ENCODE measurements at regions not wholly inside any gene's neighbourhood (a gene's known extent, or its start where the extent isn't known, plus 50 kb on each side); places are given as distances from the start of the nearest gene placed in this dataset.
"Not testable (repeated sequence)": the region's sequence is repeated elsewhere in the genome, so short reads cannot be mapped to it uniquely, and the experiment has no call there.

DNA sequence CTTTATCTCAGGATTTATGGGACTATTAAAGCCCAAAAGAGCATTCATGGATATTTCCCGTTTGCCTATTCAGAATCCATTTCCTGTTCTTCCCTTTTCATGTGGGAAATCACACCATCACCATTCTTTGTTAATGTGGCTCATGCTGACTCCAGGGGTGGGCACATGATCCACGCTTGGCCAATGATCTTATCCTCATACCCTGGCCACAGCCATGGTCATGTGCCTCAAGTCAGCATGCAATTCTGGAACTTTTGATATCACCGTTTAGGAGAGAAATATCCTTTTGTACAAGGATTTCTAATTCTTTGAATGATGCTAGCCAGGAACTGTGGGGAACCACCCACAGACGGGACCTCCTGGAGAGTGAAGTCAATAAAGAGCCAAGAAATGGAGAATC, 272.2 kb downstream of the PRELID2 start:
- DNase-seq: no peak

DNA sequence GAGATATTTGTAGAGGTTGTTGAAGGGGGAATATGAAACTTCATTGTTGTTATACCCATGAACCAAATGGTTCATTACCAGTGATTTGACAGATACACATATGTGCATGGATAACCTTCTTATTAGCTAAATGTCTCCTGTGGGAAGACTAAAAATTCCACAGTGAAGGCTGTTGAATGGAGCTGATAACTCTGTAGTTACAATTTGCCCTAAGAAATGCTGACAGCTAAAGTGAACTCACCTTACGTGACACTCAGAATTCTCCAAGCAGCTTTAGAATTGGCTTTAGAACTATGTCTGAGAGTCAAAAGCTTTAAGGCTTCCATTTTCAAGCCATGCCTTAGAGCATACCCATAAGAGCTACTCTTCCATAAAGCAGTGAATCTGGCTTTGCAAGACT, 276.9 kb downstream of the PRELID2 start:
- DNase-seq: no peak

DNA sequence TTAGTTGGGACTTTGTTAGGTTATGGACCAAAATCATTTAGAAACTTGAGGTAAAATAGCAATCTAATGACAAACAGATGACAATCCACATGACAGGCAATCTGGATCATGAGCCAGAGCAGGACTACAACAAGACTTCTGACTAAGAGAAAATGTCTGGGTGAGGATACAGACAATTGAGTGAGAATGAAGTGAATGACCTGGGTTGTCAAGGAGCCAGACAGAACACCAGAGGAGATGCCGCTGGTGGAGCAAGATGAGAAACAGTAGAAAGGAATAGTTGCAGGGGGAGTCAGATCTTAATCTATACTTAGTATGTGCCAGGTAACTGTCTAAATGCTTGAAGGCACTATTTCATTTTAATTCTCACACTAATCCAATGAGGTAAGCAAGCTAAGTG, 277.8 kb downstream of the PRELID2 start:
- DNase-seq: no peak

DNA sequence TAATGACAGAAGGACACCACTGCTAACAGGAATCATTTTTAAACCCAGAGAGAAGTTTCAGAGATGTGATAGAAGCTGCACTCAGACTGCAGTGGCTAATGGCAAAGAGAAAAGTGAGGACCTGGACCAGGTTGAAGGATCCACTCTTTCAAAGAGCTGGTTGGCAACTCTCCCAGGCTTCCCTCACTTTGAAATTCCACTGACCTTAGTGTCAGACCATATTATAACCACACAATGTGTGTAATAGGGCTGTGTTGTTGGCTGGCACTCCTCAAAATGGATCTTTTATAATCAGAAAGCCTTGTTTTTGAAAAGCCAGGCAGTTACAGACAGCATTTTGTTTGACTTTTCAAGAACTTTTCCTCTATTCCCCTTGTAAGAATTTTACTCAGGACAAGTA, 280.7 kb downstream of the PRELID2 start:
- DNase-seq: no peak

DNA sequence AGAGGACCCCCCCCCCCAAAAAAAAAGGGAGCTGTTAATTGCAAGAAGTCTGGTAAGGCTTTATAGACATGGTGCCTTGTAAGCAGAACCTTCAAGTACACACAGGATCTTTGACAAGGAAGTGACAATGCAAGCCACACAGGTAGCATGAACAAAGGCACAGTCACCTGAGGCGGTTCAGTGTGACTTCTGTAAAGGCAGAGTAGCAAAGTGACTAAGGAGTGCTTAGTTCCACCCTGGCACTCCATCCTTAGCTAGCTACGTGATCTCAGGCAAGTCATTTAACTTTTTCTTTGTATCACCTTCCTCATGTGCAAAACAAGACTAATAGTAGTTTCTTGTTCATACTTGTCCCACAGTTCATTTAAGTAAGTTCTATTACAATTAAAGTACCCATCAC, 282.0 kb downstream of the PRELID2 start:
- DNase-seq: no peak

DNA sequence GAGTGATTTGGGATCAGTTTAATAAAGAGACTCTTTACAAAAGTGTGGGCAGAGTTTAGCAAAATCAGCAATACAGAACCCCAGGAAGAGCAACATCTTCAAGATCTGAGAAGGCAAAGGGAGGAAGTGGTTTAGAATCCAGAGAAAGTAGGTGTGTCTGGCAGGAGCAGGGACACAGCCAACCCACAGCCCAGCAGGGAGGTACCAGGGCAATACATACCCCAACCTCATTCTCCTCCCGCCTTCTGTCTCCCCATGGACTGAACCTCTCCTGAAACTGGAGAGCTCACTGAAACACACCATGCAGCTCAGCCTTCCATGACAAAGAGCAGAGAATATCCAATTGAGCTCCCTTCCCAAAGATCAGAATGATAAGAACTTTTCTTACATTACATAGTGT, 283.4 kb downstream of the PRELID2 start:
- DNase-seq: no peak

DNA sequence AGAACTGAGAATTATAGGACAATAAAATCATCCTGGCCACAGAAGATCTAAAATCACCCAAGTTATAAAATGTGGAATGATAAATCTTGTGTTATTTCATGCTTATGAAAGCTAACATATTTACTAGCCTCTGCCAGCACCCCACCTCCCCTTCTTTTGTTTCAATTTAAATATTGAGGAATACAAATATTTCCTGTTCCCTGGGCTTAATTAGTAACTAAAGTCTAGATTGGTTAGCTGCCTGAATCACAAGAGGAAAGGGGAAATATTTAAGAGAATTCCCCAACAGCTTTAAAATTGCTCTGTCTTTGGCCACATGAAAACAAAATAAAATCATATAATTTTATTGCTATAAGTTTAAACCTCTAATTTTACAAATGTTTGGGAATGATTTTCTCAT, 287.0 kb downstream of the PRELID2 start:
- DNase-seq: no peak

DNA sequence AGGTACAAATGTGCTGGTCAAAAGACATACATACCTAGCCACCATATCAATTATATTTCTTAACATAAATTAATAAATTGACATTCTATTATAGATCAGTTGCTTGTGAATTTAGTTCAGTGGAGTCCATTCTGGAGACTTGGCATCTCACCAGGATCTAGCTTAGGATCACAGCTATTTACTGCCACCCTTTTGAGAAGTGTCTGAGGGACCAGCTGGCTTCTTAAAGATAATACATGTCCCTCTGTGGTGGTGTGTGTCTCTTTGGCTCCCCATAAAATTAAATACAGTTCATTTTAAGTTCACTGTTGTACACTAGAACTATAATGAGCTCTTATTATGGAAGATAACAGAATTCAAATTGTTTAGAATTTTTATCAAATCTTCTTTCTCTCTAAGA, 290.7 kb downstream of the PRELID2 start:
- DNase-seq: no peak

DNA sequence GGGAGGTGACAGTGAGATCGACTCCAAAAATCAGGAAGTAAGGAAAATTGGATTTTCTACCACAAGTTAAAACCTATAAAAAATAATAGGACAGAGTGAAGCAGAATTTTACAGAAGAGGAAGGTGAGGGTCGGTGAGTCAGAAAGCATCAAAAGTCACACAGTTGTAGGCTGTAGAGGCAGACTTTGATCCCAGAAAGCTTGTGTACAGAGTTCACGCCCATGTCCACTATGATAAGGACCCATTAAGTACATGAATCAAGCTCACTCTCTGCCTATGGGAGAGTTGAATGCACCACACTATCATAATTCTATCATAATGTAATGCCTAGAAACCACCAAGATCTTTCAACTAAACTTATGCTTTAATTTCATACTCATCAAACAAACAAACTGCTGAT, 291.2 kb downstream of the PRELID2 start:
- no peak for DNase-seq

DNA sequence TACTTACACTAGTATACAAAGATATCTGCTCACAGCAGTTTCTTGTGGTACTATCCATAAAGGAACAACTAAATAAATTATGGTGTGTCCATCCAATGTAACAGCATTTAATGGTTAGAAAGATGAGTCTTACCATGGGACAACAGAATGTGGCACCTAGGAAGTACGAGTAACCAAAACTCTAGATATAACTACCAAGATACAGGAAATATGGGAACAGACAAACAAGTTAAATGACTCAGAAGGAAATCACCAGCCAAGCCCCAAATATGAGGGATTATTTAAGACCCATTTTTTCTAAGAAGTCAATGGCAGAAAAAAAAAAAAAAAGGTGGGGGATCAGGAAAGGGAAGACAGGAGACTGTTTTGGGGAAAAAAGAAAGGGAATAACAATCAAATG, 294.8 kb downstream of the PRELID2 start:
- DNase-seq: no peak

DNA sequence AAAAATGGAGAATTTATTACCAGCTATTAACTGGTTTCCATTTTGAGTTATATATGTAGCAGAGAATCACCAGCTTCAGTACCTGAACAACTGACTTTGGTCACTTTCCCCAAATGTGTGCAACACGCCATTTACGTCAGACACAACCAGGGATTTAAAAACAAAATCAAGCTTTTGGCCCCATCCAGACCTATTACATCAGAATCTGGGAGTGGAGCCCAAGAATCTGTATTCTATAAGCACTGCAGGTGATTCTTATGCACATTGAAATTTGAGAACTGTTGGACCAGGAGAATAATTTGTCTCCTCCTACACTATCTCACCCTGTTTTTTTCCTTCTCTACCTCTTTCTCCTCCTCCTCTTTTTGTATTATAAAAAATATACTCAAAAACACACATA, 295.9 kb downstream of the PRELID2 start:
- no peak for DNase-seq

DNA sequence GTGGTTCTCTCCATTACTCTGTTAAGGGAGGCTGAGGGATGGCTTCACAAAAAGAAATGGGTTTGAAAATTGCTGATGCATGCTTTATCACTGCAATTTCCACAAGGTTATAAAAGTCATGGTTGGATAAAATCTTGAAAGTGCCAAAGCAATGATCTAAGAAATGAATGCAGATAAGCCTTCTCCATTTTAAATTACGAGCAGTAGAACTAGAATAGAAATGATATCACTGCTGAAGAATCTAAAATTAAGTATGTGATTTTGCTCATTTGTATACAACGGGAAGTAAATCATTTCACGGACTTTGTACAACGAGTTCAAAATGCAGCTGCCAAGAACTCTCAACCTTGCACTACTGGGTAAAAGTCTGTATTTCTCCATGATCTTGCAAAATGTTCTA, 299.0 kb downstream of the PRELID2 start:
- no peak for DNase-seq

DNA sequence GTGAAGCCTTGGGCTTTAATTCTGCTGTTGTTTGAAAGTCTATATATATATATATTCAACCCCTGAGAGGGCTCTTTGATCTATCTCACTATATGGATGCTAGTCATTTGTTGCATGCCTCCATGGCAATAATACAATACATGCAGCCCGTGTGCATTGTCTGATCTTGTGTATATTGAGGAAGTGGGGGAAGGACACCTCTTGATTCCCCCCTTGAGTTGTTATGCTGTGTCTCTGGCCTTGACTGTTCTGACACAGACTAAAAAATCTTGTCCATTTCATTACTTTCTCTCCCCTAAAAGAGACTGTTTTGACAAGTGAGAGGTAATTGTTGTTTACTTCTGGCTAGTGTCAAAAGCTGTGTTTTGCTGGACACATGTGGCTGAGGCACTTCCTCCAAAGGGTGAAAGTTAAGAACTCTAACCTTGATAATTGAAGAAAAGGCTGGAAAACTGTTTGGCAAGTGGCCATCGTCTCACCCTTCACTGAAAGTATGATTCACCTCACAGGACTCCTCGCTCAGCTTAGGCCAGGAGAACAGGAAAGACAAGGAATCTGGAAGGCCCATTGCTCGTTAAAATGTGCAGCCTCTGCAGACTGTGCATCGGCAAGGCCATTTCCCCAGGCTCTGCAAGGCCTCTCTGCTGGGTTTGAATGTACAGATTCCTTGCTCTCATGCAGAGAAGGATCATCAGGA, 304.0 kb downstream of the PRELID2 start:
- DNase-seq: no peak

DNA sequence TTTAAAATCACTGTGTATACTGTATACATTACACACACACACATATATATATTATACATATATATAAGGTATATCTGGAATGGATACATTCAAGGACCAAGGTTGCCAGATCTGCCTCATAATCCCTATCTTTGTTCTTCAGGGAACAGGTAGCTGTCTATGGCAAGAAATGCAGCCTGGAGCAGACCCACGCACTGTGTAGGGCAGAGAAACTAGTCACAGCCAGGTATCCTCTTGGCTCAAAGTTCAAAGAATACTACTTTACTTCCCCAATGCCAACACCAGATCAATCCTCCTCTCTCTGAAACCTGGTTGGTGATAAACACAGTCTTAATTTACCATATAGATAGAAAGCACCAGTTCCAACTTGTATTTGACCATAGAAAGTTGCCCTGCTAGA, 313.6 kb downstream of the PRELID2 start:
- DNase-seq: no peak

DNA sequence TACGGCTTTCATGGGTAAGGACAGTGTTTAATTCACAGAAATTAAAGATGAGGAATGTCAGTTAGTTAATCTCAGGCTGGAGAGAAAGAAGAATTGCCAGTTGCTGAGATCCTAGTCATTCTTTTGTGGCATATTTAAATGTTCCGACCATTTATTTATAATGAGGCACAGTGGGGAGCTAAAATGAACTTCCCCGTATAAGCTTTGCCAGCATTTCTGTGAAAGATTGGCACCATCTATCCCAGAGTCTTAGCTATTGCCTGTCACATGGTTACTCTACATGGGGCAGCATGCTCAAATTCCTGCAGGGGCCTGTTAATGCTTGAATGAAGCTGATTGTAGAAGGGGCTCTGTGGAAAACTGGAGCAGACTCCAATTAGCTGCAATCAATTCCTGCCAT, 314.1 kb downstream of the PRELID2 start:
- DNase-seq: no peak

DNA sequence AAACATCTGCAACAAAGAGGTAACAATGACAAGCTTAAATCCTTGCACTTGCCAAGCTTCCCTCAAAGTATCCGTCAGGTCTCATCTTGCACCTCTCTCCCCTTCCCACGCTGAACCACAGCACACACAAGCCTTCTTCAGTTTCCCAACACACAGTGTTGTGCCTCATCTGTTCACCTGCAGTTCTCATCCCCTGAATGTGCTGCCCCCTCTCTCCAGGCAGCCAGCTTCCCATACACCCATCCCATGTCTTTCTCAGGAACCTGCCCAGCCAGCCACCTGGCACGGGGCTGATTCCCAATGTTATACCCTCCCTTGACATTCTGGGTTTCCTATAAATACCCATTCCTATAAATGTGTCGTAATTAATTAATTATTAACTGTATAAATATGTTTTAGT, 314.8 kb downstream of the PRELID2 start:
- DNase-seq: no peak

DNA sequence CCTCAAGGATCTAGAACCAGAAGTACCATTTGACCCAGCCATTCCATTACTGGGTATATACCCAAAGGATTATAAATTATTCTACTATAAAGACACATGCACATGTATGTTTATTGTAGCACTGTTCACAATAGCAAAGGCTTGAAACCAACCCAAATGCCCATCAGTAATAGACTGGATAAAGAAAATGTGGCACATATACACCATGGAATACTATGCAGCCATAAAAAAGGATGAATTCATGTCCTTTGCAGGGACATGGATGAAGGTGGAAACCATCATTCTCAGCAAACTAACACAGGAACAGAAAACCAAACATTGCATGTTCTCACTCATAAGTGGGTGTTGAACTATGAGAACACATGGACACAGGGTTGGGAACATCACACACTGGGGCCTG, 317.6 kb downstream of the PRELID2 start:
- DNase-seq: not testable (repeated sequence)

DNA sequence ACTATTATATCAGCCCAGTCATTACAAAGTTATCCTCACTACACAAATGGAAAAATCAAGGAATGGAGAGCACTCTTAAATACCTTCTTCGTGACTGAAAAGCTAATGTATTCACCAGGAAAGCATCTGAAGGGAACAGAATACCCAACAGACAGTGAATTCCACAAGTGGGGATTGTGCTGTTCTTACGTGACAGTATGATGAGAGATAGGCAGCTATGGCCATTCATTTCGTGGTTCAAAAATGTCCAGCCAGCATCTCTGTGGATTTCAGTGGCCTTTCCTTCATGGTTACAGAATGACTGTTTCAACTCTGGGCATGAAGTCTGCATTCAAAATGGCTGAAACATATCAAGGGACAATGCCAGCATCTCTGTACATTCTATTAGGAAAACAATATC, 323.8 kb downstream of the PRELID2 start:
- no peak for DNase-seq

DNA sequence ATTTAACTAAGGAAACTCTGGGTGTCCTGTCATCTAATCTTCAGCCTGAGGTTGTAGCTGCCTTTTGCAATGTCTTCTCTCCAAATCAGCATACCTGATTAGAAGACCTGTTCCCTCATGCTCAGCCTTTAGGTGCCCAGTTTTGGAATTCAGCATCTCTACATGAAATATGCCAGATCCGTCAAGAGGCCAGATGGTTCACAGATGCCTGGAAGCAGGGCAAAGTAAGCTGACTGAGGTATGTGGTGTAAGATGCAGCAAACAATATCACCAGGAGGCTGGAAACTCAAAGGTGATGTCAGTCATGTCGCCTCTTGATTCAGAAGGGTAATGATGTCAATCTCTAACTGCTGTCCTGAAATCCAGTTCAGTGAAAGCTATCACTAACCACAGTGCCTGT, 324.4 kb downstream of the PRELID2 start:
- DNase-seq: no peak

DNA sequence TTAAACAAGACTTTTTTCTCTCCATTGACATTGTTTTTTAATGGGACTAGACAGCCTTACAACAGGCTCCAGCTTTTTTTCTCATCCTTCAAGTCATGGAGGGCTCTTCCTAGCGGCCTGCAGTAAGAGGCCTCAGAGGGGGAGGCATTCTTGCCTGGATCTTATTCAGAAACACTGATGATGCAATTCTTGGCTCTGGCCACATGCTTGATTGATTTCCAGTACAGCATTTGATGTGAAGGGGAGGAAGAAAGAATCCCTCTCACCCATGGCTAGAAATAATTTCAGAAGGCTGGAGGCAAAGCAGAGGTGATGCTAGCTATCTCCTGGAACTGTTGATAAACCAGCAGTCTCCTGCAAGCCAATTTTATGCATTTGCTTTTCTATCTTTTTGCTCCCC, 324.8 kb downstream of the PRELID2 start:
- DNase-seq: no peak

DNA sequence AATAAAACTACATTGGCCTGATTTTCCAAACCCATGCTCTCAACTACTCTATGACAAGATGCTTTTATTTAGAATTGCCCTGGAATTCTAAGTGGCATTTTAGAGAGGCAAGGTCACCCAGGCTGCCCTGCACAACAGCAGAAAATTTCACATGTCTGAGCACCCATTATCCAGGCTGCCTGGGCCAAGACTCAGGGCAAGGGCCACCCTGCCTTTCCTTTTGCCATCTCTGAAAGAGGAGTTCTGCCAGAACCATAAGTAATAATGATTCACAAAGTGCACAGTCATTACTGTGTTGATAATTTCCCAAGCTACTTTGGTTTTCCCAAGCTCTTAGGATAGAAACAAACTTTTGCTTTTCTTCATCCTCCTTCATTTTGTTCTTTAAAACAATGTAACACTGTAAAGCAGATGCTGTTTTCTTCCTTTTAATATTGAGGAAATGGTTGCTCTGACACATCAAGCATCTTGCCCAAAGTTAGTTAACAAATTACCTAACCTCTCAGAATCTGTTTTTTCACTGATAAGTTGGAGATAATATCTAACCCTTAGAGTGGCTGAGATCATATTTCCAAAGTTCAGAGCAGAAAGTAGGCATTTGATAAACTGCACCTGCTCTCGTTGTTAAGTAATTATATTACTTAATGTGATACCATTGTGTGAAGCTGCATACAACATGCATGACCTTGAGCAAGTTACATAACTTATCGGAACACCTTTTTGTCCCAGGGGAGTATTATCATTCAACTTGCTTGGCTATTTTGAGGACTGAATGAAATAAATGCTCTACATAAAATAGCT, 325.6 kb downstream of the PRELID2 start:
- no peak for DNase-seq

DNA sequence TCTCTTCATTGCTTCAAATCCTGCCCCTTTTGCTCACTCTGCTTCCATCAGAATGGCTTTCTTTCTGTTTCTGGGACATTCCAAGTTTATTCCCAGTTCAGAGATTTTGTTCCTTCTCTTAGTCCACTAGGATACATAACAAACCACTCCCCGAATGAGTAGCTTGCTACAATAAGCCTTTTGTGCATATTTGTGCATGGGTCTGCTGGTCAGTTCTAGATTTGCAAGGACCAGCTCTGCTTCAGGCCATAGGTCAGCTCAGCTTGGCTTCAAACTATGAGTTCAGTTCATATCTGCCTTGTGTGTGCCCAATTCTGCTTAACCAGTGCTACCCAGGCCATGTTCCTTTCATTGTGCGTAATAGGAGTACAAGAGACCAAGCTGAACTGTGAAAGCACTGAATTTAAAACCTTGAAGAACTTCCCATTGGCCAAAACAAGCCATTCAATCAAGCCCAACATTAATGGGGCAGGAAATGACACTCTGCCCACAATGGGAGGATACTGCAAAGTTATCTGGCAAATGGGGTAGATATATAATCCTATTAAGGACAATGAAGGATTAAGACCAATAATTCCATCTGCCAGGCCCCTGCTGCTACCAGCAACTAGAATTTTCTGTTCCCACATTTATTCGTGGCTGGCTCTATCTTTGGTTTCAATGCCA, 328.8 kb downstream of the PRELID2 start:
- no peak for DNase-seq

DNA sequence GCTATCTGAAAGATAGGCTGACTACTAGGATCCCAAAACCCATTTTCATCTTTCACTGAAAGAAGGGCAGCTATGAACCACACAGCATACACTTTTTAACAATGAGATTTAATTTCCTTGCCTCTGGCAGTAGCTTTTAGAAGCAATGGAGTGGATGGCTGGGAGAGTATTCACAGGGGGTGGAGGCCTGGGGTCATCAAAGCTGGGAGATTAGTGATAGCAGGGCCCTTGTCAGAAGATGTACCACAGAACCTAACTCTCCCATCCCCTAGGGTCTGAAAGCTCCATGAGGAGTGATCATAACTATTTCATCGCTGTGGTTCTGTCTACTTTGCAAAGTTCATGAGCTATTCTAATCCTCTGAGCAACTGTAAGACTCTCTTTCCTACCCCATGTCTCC, 332.2 kb downstream of the PRELID2 start:
- DNase-seq: no peak

DNA sequence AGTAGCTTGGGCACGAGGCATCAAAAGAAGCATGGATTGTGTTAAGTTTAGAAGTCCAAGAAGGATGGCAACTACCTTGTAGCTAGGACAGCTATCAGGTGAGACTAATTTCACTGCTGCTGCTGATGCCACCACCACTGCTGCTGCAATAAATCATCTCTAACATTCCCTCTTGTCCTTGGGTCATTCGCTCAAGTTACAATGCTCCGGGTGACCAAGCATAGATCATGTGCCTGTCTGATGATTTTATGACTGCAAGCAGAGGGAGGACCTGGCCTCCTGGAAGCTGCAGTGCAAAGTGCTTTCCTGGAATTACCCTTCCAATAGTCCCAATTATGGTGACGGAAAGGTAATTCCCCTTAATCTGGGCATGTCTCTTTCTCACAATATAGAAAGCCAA, 334.4 kb downstream of the PRELID2 start:
- DNase-seq: no peak

All from RPMI8226 (cell line).